GM12872 (cell line): ENCODE measurements at regions not wholly inside any gene's neighbourhood (a gene's known extent, or its start where the extent isn't known, plus 50 kb on each side); places are given as distances from the start of the nearest gene placed in this dataset.

Source experiments
- TF ChIP-seq, protein P1 (sequence below): IDR thresholded peaks from 3 replicates; pipeline ENCODE4 v1.5.1; 2011; ENCODE audit warnings: low read depth, mild to moderate bottlenecking, low read length, moderate library complexity; ENCODE audit not compliant: insufficient read depth

DNA sequence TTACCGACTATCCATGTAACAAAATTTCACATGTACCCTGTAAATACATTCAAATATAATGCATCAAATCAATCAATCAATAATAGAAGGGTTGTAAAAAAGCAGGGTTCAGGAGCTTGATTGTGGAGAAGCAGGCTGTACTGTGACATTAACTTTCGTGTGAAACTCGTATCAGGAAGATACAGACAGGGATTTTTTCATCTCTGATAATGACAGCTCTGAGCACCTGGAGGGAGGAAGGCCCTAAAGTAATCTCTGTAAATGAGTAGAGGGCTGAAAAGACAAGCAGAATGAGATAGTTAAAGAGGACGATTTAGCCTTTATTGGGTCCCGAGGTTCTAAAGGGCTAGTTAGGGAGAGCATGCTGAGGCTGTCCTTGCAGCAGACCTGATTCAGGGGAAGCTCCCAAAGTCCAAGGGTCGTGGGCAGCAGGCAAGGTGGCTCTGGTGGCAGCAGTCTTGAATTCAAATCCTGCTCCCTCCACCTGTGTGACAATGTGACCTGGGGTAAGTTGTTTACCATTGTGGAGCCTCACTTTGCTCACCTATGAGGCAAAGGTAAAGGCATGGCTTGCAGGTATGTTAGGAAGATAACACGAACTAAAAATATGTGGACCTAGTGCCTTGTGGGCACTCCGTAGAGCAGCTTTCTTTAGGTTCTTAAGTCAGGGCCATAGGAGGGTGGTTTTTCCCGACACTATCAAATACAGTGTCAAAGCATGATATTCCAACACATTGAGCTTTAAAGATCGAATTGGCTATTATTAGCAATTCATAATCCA, 219.4 kb upstream of the MYLIP start:
- TF ChIP-seq, protein P1, sequence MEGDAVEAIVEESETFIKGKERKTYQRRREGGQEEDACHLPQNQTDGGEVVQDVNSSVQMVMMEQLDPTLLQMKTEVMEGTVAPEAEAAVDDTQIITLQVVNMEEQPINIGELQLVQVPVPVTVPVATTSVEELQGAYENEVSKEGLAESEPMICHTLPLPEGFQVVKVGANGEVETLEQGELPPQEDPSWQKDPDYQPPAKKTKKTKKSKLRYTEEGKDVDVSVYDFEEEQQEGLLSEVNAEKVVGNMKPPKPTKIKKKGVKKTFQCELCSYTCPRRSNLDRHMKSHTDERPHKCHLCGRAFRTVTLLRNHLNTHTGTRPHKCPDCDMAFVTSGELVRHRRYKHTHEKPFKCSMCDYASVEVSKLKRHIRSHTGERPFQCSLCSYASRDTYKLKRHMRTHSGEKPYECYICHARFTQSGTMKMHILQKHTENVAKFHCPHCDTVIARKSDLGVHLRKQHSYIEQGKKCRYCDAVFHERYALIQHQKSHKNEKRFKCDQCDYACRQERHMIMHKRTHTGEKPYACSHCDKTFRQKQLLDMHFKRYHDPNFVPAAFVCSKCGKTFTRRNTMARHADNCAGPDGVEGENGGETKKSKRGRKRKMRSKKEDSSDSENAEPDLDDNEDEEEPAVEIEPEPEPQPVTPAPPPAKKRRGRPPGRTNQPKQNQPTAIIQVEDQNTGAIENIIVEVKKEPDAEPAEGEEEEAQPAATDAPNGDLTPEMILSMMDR: no peak

DNA sequence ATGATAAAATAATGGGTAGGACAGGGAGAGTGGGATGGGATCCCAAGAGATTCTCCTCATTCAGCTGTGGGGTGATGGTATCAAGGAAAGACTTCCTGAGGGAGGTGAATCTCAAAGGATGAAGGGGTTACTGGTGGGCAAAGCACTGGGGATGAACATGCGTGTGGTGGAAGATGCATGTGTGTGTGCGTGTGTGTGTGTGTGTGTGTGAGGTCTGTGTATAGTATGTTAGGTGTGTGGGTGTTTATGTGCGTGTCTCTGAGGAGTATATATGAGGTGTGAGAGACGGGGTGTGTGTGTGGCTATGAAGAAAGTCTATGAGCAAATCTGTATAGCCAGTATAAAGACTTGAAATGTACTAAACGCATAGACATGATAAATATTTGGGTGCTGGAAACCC, 220.0 kb upstream of the MYLIP start:
- TF ChIP-seq, protein P1: no peak

DNA sequence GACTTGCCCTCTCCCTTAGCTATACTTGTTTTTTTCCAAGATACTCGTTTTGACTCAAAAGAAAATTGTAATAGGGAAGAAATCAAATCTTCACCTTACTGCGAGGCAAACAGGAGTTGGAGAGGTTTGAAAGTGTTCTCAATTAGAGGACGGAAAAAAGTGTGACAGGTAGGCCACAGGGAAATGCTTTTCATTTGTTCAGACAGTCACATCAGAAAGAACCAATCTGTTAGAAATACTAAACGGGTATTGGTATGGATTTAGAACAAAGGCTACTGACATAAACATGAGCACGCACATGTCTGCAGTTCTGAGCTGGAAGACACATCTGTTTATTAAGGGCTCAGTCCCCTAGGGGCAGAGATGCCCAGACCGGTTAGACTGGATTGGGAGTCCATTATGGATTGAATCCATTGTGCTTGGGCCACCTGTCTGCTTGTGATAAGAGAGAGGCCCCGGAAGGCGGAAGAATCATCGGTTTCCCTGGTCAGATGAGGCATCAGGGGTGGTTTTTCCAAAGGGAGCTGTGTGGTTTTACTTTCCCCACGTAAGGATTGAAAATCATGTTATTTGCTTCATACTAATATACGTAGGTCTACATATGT, 220.9 kb upstream of the MYLIP start:
- TF ChIP-seq, protein P1: no peak

DNA sequence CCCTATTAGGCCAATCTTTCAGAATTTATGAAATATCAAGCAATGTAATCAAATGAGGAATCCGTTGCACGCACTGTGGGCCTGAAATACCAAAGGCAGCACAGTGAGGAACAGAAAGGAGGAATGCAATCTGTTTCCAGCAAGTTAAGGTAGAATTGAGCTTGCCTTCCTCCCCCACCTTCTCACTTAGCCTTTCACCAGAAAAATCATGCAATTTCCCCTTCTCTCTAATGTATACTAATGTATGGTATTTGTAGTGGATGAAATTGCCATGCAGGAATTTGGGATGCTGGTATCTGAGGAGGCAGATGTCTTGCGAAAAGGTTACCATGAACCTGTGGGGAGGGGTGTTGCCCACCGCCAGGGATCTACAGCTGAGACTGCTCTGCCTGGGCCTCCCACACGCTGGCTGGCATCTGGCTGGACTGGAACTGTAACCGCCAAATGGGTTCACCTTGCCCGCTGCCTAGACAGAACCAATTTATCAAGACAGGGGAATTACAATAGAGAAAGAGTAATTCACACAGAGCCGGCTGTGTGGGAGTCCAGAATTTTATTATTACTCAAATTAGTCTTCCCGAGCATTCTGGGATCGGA, 222.4 kb upstream of the MYLIP start:
- TF ChIP-seq, protein P1: no peak

DNA sequence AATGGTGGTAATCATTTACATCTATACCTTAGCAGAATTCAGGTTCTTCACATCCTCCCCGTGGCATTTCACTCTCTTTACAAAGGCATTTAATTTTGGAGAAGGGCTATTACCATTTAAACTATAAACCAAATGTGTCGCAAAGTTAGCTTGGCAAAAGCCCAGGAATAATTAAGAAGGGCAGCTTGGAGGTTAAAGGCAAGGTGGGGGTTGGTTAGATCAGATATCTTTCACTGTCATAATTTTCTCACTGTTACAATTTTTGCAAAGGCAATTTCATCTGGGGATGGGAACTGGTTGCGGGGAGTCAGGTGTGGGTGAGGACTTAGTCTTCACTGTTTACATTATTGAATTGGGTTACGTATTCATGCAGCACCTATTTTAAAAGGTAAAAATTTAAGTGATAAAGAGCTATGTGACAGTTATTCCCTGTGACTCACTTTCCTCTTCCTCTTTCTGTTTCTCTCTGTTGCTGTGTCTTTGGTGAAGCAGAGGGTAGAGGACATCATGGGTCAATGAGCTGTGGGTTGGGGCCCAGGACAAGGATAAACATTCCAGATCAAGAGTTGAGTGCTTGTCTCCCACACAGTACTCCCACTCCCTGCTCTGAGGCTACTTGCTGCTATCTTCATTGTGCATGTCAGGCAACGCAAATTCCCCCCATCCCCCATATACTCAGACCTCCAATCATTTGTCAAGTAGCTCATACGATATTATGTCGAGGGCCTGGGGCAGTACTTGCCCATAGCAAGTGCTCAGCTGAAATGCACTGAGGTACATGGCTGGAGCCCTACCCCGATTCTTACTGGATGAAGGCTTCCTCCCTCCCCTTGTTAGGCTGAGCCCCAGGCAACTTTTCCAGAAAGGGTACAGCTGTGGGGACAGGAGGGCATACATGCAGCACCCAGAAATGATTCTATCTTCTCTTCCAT, 223.1 kb upstream of the MYLIP start:
- TF ChIP-seq, protein P1: no peak

DNA sequence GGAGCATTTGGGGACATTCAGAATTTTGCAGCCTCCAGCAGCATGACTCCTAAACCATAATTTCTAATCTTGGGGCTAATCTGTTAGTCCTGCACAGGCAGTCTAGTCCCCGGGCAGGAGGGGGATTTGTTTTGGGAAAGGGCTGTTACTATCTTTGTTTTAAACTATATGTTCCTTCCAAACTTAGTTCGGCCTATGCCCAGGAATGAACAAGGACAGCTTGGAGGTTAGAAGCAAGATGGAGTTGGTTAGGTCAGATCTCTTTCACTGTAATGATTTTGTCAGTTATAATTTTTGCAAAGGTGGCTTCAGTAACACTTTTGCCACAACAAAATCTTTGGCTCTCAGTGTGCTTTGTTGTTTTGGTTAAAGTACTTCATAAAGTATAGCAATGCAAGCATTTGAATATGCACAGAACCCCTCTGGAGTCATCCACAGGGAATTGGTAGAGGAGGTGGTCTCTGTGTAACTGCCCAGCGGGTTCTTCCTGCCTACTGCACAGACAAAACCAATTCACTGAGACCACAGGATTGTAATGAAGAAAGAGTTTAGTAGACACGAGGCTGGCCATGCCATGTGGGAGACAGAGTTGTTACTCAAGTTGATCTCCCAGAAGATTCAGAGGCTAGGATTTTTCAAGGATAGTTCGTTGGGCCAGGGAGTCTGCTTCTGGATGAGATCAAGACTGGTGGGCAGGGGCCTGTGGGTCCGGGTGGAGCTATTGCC, 224.1 kb upstream of the MYLIP start:
- TF ChIP-seq, protein P1: no peak
